ENCODE measurements at regions not wholly inside any gene's neighbourhood (a gene's known extent, or its start where the extent isn't known, plus 50 kb on each side); places are given as distances from the start of the nearest gene placed in this dataset.

GRCh38 chr22:49042066-49042465 lies 785.6 kb downstream of the BRD1 start:
- no peak for TF ChIP-seq CTCF (IDR thresholded peaks at IDR 0.05; ENCODE audit: low read depth, low read length, missing control alignments)
- no peak for DNase-seq (ENCODE audit: low read depth)

GRCh38 chr22:49040754-49041467 lies 786.8 kb downstream of the BRD1 start:
- no peak for TF ChIP-seq CTCF (IDR thresholded peaks at IDR 0.05; ENCODE audit: low read depth, low read length, missing control alignments)
- no peak overlapping the region for H3K4me3 ChIP-seq (ENCODE audit: low read depth, low read length)
- DNase-seq (ENCODE audit: low read depth), result no peak

More at GRCh38 chr22:49042066-49042465, 785.6 kb downstream of the BRD1 start:
- no peak overlapping the region for H3K4me3 ChIP-seq (ENCODE audit: low read depth, low read length)

- H3K4me3 ChIP-seq (ENCODE audit: low read depth, low read length), result no peak overlapping the region
- no peak for DNase-seq (ENCODE audit: low read depth)
- no peak for TF ChIP-seq CTCF (IDR thresholded peaks at IDR 0.05; ENCODE audit: low read depth, low read length, missing control alignments)
Observed at GRCh38 chr22:49040111-49040510, 787.6 kb downstream of the BRD1 start.

GRCh38 chr22:49039625-49040024 lies 788.0 kb downstream of the BRD1 start:
- H3K4me3 ChIP-seq (ENCODE audit: low read depth, low read length), result no peak overlapping the region
- TF ChIP-seq CTCF (IDR thresholded peaks at IDR 0.05; ENCODE audit: low read depth, low read length, missing control alignments), result no peak
- DNase-seq (ENCODE audit: low read depth), result no peak

- TF ChIP-seq CTCF (IDR thresholded peaks at IDR 0.05; ENCODE audit: low read depth, low read length, missing control alignments), result no peak
- no peak for DNase-seq (ENCODE audit: low read depth)
- no peak overlapping the region for H3K4me3 ChIP-seq (ENCODE audit: low read depth, low read length)
Observed at GRCh38 chr22:49037701-49038245, 789.9 kb downstream of the BRD1 start.

GRCh38 chr22:49036513-49036912 lies 791.2 kb downstream of the BRD1 start:
- TF ChIP-seq CTCF (IDR thresholded peaks at IDR 0.05; ENCODE audit: low read depth, low read length, missing control alignments), result no peak
- H3K4me3 ChIP-seq (ENCODE audit: low read depth, low read length), result no peak overlapping the region
- DNase-seq (ENCODE audit: low read depth), result no peak
